ENCODE measurements at regions not wholly inside any gene's neighbourhood (a gene's known extent, or its start where the extent isn't known, plus 50 kb on each side); places are given as distances from the start of the nearest gene placed in this dataset.

- Histone ChIP-seq H3K4me1 (ENCODE audit: control insufficient read depth in 2 of 2, insufficient read depth in 2 of 2, low read length in 2 of 2) (no peaks in the 10 kb centered on the region), H3K27me3 (ENCODE audit: control insufficient read depth in 2 of 2, insufficient read depth in 1 of 2, low read length in 1 of 2) (no peaks in the 10 kb centered on the region), H3K4me3 (ENCODE audit: low read length in 2 of 2) (no peak overlapping the region), H3K27ac (ENCODE audit: low read depth in 1 of 2, low read length in 1 of 2) (no peak overlapping the region), H3K9me3 (ENCODE audit: control insufficient read depth in 2 of 2, insufficient read depth in 1 of 2, low read length in 1 of 2) (peaks cover 4 to 51% of the 10 kb centered on the region in 2 donors), H3K36me3 (ENCODE audit: control insufficient read depth in 2 of 2, insufficient read depth in 2 of 2, low read length in 1 of 2) (no peaks in the 10 kb centered on the region)
- 73% methylated on average over 12 of the region's 12 CpGs for WGBS
- DNase-seq (ENCODE audit: low read depth in 6 of 9, low spot score in 9 of 9): no peak
Measured at GRCh38 chr14:104240434-104241157, 102.2 kb downstream of the KIF26A start.

GRCh38 chr14:104243200-104243599 lies 104.8 kb downstream of the KIF26A start:
- Histone ChIP-seq H3K4me3 (ENCODE audit: low read length in 2 of 2) (no peak overlapping the region), H3K9me3 (ENCODE audit: control insufficient read depth in 2 of 2, insufficient read depth in 1 of 2, low read length in 1 of 2) (peaks cover 3 to 39% of the 10 kb centered on the region in 2 donors), H3K36me3 (ENCODE audit: control insufficient read depth in 2 of 2, insufficient read depth in 2 of 2, low read length in 1 of 2) (no peaks in the 10 kb centered on the region), H3K4me1 (ENCODE audit: control insufficient read depth in 2 of 2, insufficient read depth in 2 of 2, low read length in 2 of 2) (no peaks in the 10 kb centered on the region), H3K27ac (ENCODE audit: low read depth in 1 of 2, low read length in 1 of 2) (no peak overlapping the region), H3K27me3 (ENCODE audit: control insufficient read depth in 2 of 2, insufficient read depth in 1 of 2, low read length in 1 of 2) (no peaks in the 10 kb centered on the region)
- WGBS: 92% methylated on average over 1 of the region's 1 CpG
- no peak for DNase-seq (ENCODE audit: low read depth in 6 of 9, low spot score in 9 of 9)

- no peaks in the 10 kb centered on the region for H3K27me3 ChIP-seq (ENCODE audit: control insufficient read depth in 2 of 2, insufficient read depth in 1 of 2, low read length in 1 of 2)
- H3K4me3 ChIP-seq (ENCODE audit: low read length in 2 of 2): no peak overlapping the region
- peaks cover 3 to 27% of the 10 kb centered on the region in 2 donors for H3K9me3 ChIP-seq (ENCODE audit: control insufficient read depth in 2 of 2, insufficient read depth in 1 of 2, low read length in 1 of 2)
- no peaks in the 10 kb centered on the region for H3K4me1 ChIP-seq (ENCODE audit: control insufficient read depth in 2 of 2, insufficient read depth in 2 of 2, low read length in 2 of 2)
- no peaks in the 10 kb centered on the region for H3K36me3 ChIP-seq (ENCODE audit: control insufficient read depth in 2 of 2, insufficient read depth in 2 of 2, low read length in 1 of 2)
- no peak for DNase-seq (ENCODE audit: low read depth in 6 of 9, low spot score in 9 of 9)
- WGBS: 91% methylated on average over 23 of the region's 23 CpGs
- H3K27ac ChIP-seq (ENCODE audit: low read depth in 1 of 2, low read length in 1 of 2): no peak overlapping the region
Measured at GRCh38 chr14:104244221-104245011, 106.0 kb downstream of the KIF26A start.

- H3K27me3 ChIP-seq (ENCODE audit: control insufficient read depth in 2 of 2, insufficient read depth in 1 of 2, low read length in 1 of 2): no peaks in the 10 kb centered on the region
- H3K4me1 ChIP-seq (ENCODE audit: control insufficient read depth in 2 of 2, insufficient read depth in 2 of 2, low read length in 2 of 2): no peaks in the 10 kb centered on the region
- H3K4me3 ChIP-seq (ENCODE audit: low read length in 2 of 2): no peak overlapping the region
- no peak for DNase-seq (ENCODE audit: low read depth in 6 of 9, low spot score in 9 of 9)
- no peak overlapping the region for H3K27ac ChIP-seq (ENCODE audit: low read depth in 1 of 2, low read length in 1 of 2)
- WGBS: 92% methylated on average over 3 of the region's 3 CpGs
- no peaks in the 10 kb centered on the region for H3K36me3 ChIP-seq (ENCODE audit: control insufficient read depth in 2 of 2, insufficient read depth in 2 of 2, low read length in 1 of 2)
- peaks cover 3 to 22% of the 10 kb centered on the region in 2 donors for H3K9me3 ChIP-seq (ENCODE audit: control insufficient read depth in 2 of 2, insufficient read depth in 1 of 2, low read length in 1 of 2)
Measured at GRCh38 chr14:104245075-104245474, 106.7 kb downstream of the KIF26A start.

- DNase-seq (ENCODE audit: low read depth in 6 of 9, low spot score in 9 of 9): no peak
- H3K9me3 ChIP-seq (ENCODE audit: control insufficient read depth in 2 of 2, insufficient read depth in 1 of 2, low read length in 1 of 2): peaks cover 3 to 22% of the 10 kb centered on the region in 2 donors
Measured at GRCh38 chr14:104245723-104246122, 107.3 kb downstream of the KIF26A start.

GRCh38 chr14:104246401-104247335 lies 108.3 kb downstream of the KIF26A start:
- peaks cover 3 to 22% of the 10 kb centered on the region in 2 donors for H3K9me3 ChIP-seq (ENCODE audit: control insufficient read depth in 2 of 2, insufficient read depth in 1 of 2, low read length in 1 of 2)
- H3K27me3 ChIP-seq (ENCODE audit: control insufficient read depth in 2 of 2, insufficient read depth in 1 of 2, low read length in 1 of 2): no peaks in the 10 kb centered on the region
- H3K27ac ChIP-seq (ENCODE audit: low read depth in 1 of 2, low read length in 1 of 2): no peak overlapping the region
- no peaks in the 10 kb centered on the region for H3K36me3 ChIP-seq (ENCODE audit: control insufficient read depth in 2 of 2, insufficient read depth in 2 of 2, low read length in 1 of 2)
- DNase-seq (ENCODE audit: low read depth in 6 of 9, low spot score in 9 of 9): no peak
- 86% methylated on average over 19 of the region's 19 CpGs for WGBS
- no peak overlapping the region for H3K4me3 ChIP-seq (ENCODE audit: low read length in 2 of 2)
- no peaks in the 10 kb centered on the region for H3K4me1 ChIP-seq (ENCODE audit: control insufficient read depth in 2 of 2, insufficient read depth in 2 of 2, low read length in 2 of 2)

More at GRCh38 chr14:104245723-104246122, 107.3 kb downstream of the KIF26A start:
- no peaks in the 10 kb centered on the region for H3K36me3 ChIP-seq (ENCODE audit: control insufficient read depth in 2 of 2, insufficient read depth in 2 of 2, low read length in 1 of 2)
- H3K27me3 ChIP-seq (ENCODE audit: control insufficient read depth in 2 of 2, insufficient read depth in 1 of 2, low read length in 1 of 2): no peaks in the 10 kb centered on the region
- H3K27ac ChIP-seq (ENCODE audit: low read depth in 1 of 2, low read length in 1 of 2): no peak overlapping the region
- WGBS: over 99% methylated on average over 2 of the region's 2 CpGs
- no peaks in the 10 kb centered on the region for H3K4me1 ChIP-seq (ENCODE audit: control insufficient read depth in 2 of 2, insufficient read depth in 2 of 2, low read length in 2 of 2)
- H3K4me3 ChIP-seq (ENCODE audit: low read length in 2 of 2): no peak overlapping the region

GRCh38 chr14:104247336-104248202 lies 109.2 kb downstream of the KIF26A start:
- Histone ChIP-seq H3K9me3 (ENCODE audit: control insufficient read depth in 2 of 2, insufficient read depth in 1 of 2, low read length in 1 of 2) (peaks cover 3 to 30% of the 10 kb centered on the region in 2 donors), H3K36me3 (ENCODE audit: control insufficient read depth in 2 of 2, insufficient read depth in 2 of 2, low read length in 1 of 2) (no peaks in the 10 kb centered on the region), H3K4me3 (ENCODE audit: low read length in 2 of 2) (no peak overlapping the region), H3K4me1 (ENCODE audit: control insufficient read depth in 2 of 2, insufficient read depth in 2 of 2, low read length in 2 of 2) (no peaks in the 10 kb centered on the region), H3K27ac (ENCODE audit: low read depth in 1 of 2, low read length in 1 of 2) (no peak overlapping the region), H3K27me3 (ENCODE audit: control insufficient read depth in 2 of 2, insufficient read depth in 1 of 2, low read length in 1 of 2) (no peaks in the 10 kb centered on the region)
- 92% methylated on average over 24 of the region's 24 CpGs for WGBS
- no peak for DNase-seq (ENCODE audit: low read depth in 6 of 9, low spot score in 9 of 9)
